A204.1 (cell line): ENCODE measurements at regions not wholly inside any gene's neighbourhood (a gene's known extent, or its start where the extent isn't known, plus 50 kb on each side); places are given as distances from the start of the nearest gene placed in this dataset.
"Not testable (repeated sequence)": the region's sequence is repeated elsewhere in the genome, so short reads cannot be mapped to it uniquely, and the experiment has no call there.

Source experiments
- FAIRE-seq: peaks from 2 replicates; lab custom pipeline; 2012; peaks lifted over from hg19 to GRCh38; lab: Jason Lieb, UNC

DNA sequence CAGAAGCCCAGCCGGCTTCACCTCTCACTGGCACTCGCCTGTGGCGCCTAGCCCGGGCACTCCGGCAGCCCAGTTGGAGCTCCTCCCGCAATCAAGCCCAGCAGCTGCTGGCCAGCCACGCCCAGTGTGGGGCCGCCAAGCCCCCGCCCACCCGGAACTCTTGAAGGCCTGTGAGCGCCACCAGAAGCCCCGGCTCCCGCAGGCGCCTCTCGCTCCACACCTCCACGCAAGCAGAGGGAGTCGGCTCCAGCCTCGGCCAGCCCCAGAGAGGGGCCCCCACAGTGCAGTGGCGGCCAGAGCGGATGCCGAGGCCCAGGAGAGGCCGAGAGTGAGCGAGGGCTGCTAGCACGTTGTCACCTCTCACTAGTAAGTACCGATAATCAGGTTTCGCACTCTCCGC, 240.7 kb downstream of the TFEC start:
- no peak for FAIRE-seq

DNA sequence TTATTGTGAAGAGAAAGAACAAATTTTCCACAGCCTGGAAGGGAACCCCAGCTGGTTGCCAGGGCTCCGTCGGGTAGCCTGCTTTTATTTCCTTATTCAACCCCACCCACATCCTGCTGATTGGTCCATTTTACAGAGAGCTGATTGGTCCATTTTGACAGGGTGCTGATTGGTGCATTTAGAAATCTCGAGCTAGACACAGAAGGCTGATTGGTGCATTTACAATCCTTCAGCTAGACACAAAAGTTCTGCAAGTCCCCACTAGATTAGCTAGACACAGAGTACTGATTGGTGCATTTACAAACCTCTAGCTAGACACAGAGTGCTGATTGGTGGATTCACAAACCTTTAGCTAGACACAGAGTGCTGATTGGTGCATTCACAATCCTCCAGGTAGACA, 241.1 kb downstream of the TFEC start:
- FAIRE-seq: not testable (repeated sequence)

DNA sequence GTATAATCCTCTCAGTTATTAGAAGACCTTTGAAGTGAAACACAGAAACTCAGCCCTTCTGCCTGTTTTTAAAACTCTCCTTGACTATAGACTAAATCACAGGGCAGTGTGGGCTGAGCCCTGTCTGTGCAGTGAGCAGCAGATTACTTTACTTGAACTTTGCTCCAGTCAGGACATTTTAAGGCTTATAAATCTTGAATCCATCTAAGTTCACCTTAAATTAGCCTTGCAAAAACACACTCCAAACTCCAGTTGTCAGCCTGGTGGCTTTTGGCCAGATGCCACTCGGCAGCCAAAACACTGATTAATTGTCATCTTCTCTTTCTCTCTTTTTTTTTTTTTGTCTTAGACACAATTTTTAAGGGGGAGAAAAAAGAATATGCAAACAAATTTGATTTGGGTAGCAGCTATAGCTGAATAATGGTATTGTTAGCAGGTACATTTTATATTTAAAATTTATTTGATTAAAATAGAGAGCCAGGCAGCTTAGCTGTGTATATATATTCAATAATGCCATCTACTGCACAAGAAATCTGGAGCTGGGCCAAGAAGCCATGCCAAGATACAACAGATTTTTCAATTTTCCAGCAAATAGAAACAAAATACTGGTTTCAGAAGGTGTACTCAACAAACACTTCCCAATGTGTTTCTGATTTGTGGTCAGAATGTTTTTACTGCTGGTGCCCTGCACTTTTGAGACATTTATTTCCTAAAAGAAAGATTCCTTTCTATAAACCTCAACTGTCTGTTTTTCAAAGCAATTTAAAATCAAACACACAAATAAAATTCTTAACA, 247.7 kb downstream of the TFEC start:
- FAIRE-seq: peak; percentile 100

DNA sequence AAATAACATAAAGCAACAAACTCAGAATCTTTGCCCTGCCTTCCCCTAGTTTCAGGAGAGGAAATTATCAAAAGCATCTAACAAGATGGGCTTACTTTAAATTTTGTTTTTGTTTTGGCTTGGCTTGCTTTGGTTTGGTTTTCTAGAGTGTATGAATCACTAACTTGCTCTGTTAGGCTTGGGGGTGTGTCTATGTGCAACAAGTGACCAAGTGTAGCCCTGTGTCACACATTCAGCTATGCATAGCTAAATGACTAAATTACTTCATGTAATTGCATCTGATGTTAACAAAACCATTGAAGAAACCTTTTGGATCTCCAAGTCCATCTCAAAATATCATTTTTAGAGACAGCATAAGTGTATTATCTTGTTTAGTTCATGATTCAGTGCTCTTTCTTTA, 251.0 kb downstream of the TFEC start:
- no peak for FAIRE-seq

DNA sequence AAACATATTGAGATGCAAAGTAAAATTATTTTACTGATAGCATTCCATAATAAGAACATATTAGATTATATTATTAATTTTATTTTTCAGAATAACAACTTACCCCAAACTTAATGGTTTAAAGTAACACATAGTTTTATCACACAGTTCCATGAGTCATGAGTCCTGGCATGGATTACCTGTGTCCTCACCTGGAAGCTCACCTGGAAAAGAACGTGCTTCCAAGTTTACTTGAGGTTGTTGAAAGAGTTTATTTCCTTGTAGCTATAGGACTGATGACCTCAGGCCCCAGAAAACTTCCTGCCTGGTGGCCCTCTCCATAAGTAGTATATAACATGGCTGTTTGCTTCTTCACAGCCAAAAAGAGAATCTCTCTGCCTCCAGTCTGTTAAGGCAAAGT, 254.6 kb downstream of the TFEC start:
- FAIRE-seq: no peak

DNA sequence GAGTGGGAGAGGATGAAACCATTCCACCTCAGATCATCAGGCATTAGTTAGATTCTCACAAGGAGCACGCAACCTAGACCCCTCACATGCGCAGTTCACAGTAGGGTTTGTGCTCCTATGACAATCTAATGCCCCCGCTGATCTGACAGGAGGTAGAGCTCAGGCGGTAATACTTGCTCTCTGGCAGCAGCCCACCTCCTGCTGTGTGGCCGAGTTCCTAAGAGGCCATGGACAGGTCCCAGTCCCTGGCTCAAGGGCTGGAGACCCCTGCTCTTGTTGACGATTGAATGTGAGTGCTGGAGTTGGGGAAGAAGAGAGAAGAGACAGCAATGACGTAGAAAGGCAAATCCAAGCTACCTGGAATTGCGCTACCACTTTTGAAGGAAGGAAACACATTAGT, 267.2 kb downstream of the TFEC start:
- FAIRE-seq: no peak

DNA sequence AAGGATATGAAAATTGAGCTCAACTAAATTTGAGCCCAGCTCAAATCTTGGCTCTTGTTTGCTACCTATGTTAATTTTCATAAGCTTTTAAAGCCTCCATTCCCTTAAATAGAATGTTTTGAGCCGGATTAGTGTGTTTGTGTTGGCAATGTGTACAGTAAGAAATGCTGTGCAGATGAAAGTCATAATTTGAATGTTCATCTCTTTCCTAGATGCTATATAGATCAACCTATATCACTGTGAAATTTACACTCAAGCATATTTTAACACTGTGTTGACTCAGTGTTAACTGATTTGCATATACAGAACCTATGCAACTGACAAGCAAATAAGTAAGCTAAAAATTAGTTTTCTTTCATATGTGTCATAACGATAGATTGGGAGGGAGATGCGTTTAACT, 272.5 kb downstream of the TFEC start:
- peak; percentile 29 for FAIRE-seq

DNA sequence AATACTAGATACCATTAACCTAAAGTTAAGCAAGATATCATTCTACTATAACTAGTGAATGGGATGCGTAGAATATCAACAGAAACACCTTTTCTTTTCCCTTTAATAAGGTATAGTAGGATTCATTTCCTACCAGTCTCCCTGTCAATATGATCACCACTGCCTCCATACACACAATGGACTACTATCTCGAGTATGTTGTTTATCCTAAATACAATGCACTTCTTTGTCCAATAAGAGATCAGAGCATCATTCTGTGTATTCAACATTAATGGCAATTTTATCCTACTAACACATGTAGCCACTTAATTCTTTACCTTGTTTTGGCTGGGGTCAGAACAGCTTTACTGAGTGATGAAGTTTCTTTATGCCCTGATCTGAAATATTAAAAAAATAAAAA, 276.3 kb downstream of the TFEC start:
- no peak for FAIRE-seq

DNA sequence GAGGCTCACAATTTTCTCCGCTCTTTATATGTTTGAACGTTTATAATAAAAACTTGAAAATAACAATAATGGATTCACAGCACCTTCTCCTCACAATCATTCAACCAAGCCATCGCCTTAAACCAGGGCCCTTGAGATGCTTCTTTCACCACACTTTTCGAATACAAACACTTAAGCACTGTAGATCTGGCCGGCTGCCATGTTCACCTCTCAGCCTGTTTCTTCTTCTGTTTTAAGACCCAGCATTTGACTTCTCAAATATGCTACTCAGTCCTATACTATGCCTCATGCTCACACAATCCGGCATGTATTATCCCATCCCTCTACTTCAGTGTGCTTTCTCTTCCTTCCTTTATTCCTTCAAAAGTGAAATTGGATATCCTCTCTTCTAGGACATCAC, 280.6 kb downstream of the TFEC start:
- no peak for FAIRE-seq

DNA sequence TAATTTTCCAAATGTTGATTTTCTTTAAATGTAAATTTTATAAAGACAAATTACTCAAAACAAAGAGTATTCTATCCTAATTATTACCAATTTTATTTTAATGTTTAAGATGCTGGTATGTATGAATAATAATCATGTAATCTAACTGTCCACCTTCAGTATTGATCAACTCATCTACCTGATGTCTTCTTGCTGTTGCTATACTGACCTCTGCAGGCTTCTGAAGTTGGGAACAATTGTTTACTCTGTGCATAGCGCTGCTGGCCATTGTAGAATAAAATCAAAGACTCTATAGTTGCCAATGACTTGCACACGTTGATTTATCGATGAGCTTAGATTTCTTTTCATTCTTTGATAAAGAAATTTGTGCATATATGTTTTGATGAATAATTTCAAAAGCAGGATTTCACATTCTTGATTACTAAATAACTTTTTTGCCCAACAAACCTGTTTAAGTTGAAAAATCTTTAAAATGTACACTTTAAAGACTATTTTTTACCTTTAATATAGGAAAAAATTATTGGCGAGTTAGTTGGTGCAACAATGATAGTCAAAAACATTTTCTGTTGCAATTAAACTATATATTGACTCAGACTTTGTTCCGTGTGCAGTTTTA, 282.3 kb downstream of the TFEC start:
- no peak for FAIRE-seq

DNA sequence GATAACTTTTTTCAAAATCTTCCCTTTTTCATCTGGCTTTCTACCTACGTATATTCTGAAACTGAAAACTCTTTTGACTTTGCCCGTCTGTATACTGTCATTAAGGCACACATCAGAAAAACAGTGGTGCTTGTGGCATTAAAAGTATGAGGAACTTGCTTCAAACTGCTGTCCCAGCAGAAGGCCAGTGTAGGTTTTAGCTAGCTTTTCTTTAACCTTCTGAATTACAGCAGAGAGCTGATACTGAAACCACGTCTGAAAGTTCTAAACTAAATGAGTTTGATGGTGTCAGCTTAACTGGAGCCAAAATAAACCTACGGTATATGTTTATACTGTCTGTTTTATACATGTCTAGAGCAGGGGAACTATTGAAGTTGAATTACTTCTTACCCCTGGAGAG, 283.4 kb downstream of the TFEC start:
- FAIRE-seq: peak; percentile 100

DNA sequence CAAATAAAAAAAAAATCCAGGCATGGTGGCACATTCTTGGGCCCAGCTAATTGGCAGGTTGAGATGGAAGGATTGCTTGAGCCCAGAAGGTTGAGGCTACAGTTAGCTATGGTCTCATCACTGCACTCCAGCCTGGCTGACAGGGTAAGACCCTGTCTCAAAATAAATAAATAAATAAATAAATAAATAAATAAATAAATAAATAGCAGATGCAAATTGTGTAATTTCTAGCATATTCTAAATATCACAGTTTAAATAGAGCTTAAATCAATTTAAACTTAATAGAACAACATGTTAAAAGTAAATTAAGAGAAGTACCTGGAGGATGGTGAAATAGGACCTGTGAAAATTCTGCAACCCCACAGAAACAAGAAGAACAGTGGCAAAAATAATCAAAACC, 290.5 kb downstream of the TFEC start:
- FAIRE-seq: peak; percentile 44

DNA sequence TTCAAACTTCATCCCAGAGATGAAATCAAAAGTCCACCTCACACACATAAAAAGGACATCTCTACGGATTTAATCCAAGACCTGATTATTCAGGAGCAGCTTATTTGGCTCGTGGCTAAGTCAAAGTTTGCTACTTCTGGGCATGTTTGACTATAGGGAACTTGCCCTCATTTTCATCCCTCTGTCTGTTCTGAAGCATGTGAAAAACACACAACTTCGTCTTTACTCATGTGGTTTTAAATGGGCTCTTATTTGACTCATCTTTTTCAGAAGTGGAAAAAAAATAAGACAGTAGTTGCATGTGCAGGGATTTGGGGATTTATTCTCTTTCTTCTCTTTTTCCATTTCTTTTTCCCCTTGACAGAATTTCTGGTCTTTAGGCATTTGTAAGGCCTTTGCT, 295.9 kb downstream of the TFEC start:
- FAIRE-seq: no peak

DNA sequence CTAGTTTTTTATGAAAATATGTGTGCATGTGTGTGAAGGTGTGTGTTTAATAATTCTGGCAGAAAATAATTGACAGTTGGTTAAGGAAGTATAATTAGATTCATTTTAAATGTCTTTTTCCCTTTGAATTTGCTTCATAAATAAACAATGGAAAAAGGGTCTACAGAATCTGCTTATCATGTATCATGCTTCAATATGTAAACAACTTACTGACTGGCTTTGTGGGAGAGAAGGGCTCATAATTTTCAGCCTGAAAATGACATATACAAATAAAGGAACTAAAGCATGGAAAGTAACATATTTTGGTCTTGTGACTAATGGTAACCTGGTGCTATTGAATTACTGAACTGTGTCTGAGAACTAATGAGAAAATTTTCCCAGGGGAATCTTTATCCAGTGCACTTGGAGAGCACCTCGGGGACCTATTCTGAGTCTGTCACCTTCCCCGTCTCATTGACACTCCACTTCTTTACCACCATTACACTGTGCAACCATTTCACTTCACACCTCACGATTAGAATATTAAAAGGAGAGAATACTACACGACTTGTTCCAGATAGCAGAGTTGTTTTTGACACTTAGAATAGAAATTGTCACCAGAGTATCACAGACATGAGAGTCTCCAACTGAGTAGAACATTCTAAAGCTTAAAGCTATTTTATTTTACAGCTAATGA, 298.6 kb downstream of the TFEC start:
- FAIRE-seq: peak; percentile 73

DNA sequence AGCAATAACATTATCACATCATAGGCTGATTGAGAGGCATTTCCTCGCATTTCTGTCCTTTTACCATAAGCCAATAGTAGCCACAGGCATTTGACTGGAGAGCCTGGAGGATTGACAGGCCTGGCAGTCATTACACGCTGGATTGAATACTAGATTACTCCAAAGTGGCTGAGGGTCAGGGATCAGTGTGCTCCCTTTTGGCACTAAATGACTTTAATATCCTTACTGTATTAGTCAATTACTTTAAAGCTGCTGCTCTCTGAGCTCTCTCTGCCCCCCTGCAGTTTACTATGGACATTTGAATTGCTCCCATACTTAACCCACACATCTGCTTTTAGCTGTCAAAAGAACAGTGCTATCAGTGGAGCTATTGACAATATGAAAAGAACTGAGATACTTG, 302.0 kb downstream of the TFEC start:
- FAIRE-seq: no peak

DNA sequence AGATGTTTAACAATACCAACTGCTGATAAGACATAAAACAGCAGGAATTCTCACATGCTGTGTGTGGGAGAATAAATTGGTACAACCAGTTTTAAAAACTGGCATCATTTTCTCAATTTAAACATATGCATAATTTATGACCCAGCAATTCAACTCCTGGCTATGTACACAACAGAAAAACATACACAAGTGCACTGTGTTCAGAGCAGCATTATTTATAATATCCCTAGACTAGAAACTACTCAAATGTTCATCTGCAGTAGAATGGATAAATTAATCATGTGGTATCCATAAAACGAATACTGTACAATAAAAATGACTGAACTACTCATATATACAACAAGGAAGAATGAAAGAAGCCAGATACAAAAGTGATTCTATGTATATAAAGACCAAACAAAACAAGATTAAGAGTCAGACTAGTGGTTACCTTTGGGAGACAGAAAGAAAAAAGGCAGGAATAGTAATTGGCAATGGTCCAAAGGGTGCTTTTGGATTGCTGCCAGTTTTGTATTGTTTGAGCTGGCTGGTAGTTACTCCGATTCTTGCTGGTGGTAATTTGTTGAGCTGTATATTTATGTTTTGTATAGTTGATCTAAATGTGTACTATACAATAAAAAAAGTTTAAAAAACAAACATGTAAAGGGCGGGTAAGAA, 306.0 kb downstream of the TFEC start:
- no peak for FAIRE-seq

DNA sequence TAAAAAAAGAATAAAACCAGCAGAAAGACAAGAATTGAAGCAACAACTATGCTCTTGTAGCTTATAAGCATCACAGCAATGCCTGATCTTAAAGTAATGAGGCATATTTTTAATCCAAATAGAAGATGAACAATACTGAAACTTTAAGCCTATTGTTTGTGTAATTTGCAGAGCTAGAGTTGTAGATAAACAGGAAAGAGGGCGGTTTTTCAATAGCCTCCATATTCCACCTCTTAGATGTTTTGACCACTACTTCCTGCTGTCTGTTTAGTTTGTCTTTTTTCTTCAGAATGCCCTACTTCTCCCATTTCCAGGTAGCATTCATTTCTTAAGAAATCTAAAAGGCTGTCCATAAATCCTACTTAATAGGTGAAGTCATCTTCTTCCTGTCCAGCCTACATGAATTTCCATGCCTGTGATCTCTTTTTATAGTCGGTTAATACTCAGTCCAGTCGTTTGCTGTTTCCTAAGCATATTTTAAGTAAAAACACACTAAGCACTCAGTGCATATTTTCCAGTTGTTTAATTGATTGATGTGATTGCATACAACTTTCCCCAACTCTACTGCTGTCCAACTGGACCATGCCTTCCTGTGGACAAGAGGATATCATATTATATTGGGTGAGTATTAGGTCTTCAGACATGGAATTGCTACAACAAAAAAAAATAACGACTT, 308.1 kb downstream of the TFEC start:
- no peak for FAIRE-seq

DNA sequence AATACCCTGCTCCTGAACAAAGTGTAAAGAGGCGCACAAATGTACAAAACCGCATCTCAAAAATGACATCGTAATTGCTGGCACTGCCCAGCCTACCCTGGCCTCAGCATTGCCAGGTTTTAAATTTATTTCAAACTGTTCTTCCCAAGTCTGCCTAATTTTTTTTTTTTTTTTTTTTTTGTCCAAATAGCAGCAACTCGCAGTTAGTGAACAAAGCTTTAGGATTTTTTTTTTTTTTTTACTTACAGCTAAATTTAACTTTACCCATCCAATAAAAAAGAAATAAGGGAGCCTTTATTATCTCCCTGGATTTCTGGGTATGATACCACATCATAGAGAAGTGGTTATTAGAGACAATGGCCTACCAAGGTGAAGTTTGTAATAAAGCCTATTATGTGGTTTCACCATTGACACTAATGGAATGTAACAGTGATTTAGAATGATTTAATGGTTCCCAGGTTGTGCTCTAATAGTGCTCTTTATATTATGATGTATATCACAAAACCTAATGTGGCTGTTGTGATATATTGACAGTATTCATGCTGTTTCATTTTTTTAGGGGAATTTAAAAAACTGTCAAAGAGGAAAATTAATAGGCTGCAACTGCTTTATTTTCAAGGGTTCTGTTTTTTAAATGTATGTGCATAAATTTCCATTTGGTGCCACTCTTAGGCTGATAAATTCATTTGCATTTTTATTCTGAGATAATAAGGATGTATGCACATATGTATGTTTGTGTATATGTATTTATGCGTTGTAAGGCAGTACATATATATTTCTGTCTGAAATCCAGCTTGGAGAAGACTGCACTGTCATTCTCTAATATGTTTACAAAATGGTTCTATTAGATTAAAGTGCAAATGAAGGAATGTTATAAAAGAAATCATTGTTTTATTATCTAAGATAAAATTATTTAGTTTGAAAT, 309.0 kb downstream of the TFEC start:
- no peak for FAIRE-seq

DNA sequence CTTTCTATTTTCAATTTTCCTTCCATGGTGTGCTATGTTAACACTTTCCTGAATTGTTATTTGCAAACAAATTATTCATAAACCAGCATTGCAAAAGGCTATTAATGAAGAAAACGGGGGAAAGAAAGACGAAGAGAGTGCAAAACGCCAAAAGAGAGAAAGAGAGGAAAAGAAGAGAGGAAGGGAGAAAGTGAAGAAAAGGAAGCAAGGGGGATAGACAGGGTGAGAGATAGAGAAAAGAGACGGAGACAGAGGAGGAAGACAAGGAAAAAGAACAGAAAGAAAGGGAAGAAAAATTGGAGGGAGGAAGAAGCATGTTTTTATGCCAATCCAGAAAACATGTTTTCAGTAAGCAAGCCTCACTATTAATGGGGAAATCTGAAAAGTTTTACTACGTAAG, 310.6 kb downstream of the TFEC start:
- FAIRE-seq: no peak

DNA sequence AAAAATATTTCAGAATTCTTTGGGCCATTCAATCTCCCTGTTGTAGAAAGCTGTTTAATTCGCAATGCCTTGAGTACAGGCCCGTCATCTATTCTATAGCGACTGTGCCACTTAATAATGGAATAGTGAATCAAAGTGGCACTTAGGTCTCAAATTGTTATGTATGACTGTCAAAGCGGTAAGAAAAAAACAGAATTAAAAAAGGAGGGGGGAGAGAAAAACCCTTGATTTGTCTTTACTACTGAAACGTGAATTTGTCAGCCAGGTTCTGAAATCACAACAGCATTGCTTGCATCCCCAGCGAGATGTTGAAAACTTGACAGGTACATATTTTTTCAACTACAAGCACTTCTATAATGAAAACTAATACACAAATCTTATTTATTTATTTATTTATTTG, 320.9 kb downstream of the TFEC start:
- FAIRE-seq: no peak

DNA sequence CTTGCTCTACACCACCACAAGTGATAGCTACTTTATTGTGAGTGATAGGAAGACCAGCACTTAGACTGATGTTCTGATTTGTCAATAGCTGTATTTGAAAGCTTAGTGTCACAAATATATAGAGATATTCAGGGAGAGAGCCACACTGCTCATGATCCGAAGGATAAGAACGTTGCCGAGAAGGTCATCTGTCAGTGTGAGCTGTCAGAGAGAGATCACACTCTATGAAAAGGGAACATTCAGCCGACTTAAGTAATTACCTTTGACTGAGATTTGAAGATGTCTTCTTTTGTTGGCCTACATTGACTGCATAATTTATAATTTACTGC, 322.6 kb downstream of the TFEC start:
- FAIRE-seq: no peak
